ENCODE measurements at regions not wholly inside any gene's neighbourhood (a gene's known extent, or its start where the extent isn't known, plus 50 kb on each side); places are given as distances from the start of the nearest gene placed in this dataset.

DNA sequence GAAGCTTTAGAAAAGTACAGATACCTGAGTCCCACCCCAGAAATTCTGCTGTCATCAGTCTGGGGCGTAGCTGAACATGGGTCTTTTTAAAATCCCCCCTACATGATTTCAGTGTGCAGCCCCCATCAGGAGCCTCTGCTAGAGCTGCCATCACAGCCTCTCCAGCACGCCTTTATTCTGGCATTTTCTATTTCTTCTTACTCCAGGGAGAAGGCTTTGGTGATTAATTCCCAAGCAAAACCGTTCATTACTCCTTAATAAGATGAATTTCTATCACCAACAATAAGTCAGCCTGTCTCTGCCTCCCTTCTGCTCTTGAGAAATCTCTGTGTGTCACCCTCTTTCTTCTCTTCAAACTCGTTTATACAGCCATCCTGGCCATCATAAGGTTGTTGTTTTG lies 160.3 kb downstream of the KATNAL1 start:
- TF ChIP-seq, protein P1, sequence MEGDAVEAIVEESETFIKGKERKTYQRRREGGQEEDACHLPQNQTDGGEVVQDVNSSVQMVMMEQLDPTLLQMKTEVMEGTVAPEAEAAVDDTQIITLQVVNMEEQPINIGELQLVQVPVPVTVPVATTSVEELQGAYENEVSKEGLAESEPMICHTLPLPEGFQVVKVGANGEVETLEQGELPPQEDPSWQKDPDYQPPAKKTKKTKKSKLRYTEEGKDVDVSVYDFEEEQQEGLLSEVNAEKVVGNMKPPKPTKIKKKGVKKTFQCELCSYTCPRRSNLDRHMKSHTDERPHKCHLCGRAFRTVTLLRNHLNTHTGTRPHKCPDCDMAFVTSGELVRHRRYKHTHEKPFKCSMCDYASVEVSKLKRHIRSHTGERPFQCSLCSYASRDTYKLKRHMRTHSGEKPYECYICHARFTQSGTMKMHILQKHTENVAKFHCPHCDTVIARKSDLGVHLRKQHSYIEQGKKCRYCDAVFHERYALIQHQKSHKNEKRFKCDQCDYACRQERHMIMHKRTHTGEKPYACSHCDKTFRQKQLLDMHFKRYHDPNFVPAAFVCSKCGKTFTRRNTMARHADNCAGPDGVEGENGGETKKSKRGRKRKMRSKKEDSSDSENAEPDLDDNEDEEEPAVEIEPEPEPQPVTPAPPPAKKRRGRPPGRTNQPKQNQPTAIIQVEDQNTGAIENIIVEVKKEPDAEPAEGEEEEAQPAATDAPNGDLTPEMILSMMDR (IDR thresholded peaks at IDR 0.05): no peak
- TF ChIP-seq EP300 (IDR thresholded peaks at IDR 0.05): no peak
- no peak for TF ChIP-seq POLR2A (IDR thresholded peaks at IDR 0.05)
- TF ChIP-seq POLR2AphosphoS5 (IDR thresholded peaks at IDR 0.05): no peak
- H3K4me1 ChIP-seq: peaks cover 11 to 15% (median 13%) of the 10 kb centered on the region in 4 donors
- WGBS, 2 donors: 77 to 81% methylated on average over 4 of the region's 4 CpGs

DNA sequence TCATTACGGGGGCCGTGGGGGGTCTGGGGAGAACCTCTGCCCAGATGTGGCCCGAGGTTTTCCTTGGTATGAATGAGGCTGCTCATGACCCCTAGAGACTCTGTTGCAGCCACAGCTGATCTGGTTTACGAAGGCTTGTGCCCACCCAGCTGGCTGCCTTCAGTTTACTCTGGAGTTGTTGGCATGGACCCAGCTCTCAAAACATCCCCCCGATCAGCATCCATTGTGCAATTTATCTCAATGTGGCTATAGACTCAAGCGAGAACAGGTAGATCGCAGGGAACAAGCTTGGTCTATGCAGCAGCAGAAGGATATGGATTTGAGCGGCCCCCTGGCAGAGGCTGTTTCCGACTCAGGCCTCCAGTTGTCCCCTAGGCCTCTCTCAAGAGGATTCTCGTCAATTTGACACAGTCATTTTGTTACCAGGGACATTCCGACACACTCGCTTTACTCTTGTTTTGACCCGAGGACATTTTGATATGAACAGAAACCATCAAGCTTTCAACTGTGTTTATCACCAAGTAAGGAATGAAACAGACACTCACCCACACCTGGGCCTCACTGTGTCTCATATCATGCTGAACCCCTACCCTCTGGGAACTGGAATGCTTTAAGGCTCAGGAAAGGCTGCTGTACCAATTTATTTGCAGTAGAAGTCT lies 161.5 kb downstream of the KATNAL1 start:
- Histone ChIP-seq H3K4me1 (peaks cover 11 to 15% (median 13%) of the 10 kb centered on the region in 4 donors), H3K27me3 (no peaks in the 10 kb centered on the region), H3K4me3 (no peak overlapping the region), H3K9me3 (no peaks in the 10 kb centered on the region), H3K36me3 (no peaks in the 10 kb centered on the region), H3K27ac (no peak overlapping the region)
- ATAC-seq (ENCODE audit: low FRiP score in 2 of 2): no peak
- no peak for TF ChIP-seq POLR2AphosphoS5 (IDR thresholded peaks at IDR 0.05)
- no peak for TF ChIP-seq EP300 (IDR thresholded peaks at IDR 0.05)
- TF ChIP-seq, protein P1 (IDR thresholded peaks at IDR 0.05): no peak
- WGBS, 2 donors: 86 to 90% methylated on average over 13 of the region's 13 CpGs
- DNase-seq: no peak

More for the DNA sequence above, 160.3 kb downstream of the KATNAL1 start:
- no peak for DNase-seq
- peak overlapping the region in 2 of 4 donors; percentile 12 to 58 for H3K27ac ChIP-seq
- no peaks in the 10 kb centered on the region for H3K36me3 ChIP-seq
- no peaks in the 10 kb centered on the region for H3K9me3 ChIP-seq
- no peaks in the 10 kb centered on the region for H3K27me3 ChIP-seq
- H3K4me3 ChIP-seq: no peak overlapping the region
- ATAC-seq (ENCODE audit: low FRiP score in 2 of 2): no peak

DNA sequence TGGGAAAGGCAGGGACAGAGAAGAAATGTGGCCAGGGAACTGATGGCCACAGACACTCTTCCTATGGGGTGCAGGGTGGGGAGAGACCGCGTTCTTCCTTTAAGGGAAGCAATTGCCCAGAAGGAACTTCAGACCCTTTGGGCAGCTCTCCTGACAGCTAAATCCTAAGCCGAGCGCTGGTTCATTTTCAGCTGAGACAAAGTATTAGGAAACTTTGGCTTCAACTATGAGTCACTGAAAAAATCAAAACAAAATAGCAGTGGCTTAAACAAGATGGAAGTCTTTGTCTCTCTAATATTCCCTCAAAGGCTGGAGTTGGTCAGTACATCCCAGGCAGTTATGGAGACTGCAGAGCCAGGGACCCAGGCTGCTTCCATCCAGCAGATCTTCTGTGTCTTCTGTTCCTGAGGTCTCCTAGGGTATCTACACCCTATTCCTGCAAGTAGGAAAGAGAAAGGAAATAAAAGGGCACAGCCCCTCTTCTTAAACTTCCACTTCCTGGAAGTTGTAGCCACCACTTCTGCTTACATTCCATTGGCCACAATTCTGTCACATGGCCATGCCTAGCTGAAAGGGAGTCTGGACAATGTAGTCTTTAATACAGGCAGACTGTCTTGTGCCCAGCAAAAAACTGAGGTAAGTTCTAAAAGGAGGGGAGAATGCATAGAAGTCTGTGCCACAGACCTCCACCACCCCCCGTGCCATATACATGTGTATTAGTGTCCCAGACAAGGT lies 163.5 kb downstream of the KATNAL1 start:
- Histone ChIP-seq H3K4me1 (peaks cover 11 to 15% (median 12%) of the 10 kb centered on the region in 4 donors), H3K36me3 (no peaks in the 10 kb centered on the region), H3K27ac (no peak overlapping the region), H3K4me3 (no peak overlapping the region), H3K27me3 (no peaks in the 10 kb centered on the region), H3K9me3 (no peaks in the 10 kb centered on the region)
- no peak for TF ChIP-seq POLR2A (IDR thresholded peaks at IDR 0.05)
- TF ChIP-seq, protein P1 (IDR thresholded peaks at IDR 0.05): no peak
- TF ChIP-seq EP300 (IDR thresholded peaks at IDR 0.05): no peak
- TF ChIP-seq POLR2AphosphoS5 (IDR thresholded peaks at IDR 0.05): no peak
- 94% methylated on average over 5 of the region's 5 CpGs for WGBS, 2 donors
- DNase-seq (no peak), ATAC-seq (ENCODE audit: low FRiP score in 2 of 2) (peak in 1 of 2 donors; percentile 42)

DNA sequence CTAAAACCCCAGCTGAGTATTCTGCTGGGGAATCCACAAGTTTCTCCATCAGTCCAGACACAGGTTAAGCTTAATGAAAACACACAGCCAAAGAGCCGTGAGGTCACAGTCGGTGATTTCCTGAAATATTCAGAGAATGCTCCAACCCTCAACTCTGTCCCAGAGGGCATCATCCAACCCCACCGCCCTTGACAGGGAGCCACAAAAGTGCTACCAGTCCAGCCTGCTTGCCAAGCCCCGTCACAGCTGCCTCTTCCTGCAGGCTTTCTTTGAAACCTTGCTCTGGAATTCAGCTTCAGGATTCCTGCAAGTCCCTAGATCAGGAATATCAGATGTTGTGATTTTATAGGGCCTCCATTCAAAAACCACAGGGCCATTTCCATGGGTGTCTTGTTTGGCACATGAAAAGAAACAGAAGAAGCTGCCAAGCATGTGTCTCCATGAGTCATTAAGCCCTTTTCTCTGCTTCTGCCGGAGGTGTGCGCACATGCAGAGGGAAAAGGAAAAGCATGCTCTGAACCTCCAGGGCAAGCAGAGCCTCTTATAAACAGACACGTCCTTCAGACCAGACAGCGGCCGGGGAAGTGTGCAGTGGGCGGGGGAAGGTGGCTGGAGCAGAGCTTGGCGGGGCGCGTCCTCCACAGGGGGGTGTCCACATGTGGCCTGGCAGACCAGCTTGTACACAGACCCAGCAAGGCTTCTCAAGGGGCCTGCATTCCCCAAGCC lies 164.7 kb downstream of the KATNAL1 start:
- Histone ChIP-seq H3K4me3 (no peak overlapping the region), H3K27me3 (no peaks in the 10 kb centered on the region), H3K9me3 (no peaks in the 10 kb centered on the region), H3K4me1 (peaks cover 10 to 13% (median 12%) of the 10 kb centered on the region in 4 donors), H3K27ac (no peak overlapping the region), H3K36me3 (no peaks in the 10 kb centered on the region)
- DNase-seq (peak in 1 of 2 donors; percentile 65), ATAC-seq (ENCODE audit: low FRiP score in 2 of 2) (peak; percentile 66 to 84)
- no peak for TF ChIP-seq POLR2A (IDR thresholded peaks at IDR 0.05)
- TF ChIP-seq, protein P1 (IDR thresholded peaks at IDR 0.05): no peak
- no peak for TF ChIP-seq POLR2AphosphoS5 (IDR thresholded peaks at IDR 0.05)
- TF ChIP-seq EP300 (IDR thresholded peaks at IDR 0.05): no peak
- 18 to 38% methylated on average over 6 to 13 of the region's 13 CpGs for WGBS, 2 donors

Data from upper lobe of left lung (tissue), 6 donors.